ENCODE measurements at regions not wholly inside any gene's neighbourhood (a gene's known extent, or its start where the extent isn't known, plus 50 kb on each side); places are given as distances from the start of the nearest gene placed in this dataset.

- Mint-ChIP-seq H3K4me3 (no peak overlapping the region), H3K27me3 (no peaks in the 10 kb centered on the region), H3K36me3 (no peaks in the 10 kb centered on the region), H3K4me1 (no peaks in the 10 kb centered on the region), H3K27ac (no peak overlapping the region), H3K9me3 (peaks cover 0 to 14% (median 7%) of the 10 kb centered on the region in 3 donors)
- Histone ChIP-seq H3K4me3 (ENCODE audit: control insufficient read depth in 1 of 2, extremely low read depth in 1 of 2, low read length in 1 of 2) (no peak overlapping the region), H3K4me1 (ENCODE audit: control insufficient read depth in 1 of 2, extremely low read depth in 1 of 2, insufficient read depth in 2 of 2, low read length in 2 of 2) (no peaks in the 10 kb centered on the region), H3K27me3 (replicated peaks in 1 of 2; ENCODE audit: control insufficient read depth in 2 of 2, extremely low read depth in 1 of 2, insufficient read depth in 2 of 2, low read length in 1 of 2) (no peaks in the 10 kb centered on the region), H3K36me3 (ENCODE audit: control insufficient read depth in 2 of 2, extremely low read depth in 1 of 2, insufficient read depth in 1 of 2, low read length in 1 of 2) (no peaks in the 10 kb centered on the region), H3K27ac (ENCODE audit: low read length) (no peak overlapping the region), H3K9me3 (no peaks in the 10 kb centered on the region)
- WGBS (ENCODE audit: insufficient coverage), result no CpG with 5 or more reads among the region's 4 CpGs
- ATAC-seq (replicated peaks in 1 of 4), result no peak
- ChIA-PET POLR2A (no interaction called here), CTCF (no interaction called here)
- no peak for DNase-seq
Measured at GRCh38 chr12:77555074-77555473, 275.6 kb upstream of the NAV3 start.

DNA sequence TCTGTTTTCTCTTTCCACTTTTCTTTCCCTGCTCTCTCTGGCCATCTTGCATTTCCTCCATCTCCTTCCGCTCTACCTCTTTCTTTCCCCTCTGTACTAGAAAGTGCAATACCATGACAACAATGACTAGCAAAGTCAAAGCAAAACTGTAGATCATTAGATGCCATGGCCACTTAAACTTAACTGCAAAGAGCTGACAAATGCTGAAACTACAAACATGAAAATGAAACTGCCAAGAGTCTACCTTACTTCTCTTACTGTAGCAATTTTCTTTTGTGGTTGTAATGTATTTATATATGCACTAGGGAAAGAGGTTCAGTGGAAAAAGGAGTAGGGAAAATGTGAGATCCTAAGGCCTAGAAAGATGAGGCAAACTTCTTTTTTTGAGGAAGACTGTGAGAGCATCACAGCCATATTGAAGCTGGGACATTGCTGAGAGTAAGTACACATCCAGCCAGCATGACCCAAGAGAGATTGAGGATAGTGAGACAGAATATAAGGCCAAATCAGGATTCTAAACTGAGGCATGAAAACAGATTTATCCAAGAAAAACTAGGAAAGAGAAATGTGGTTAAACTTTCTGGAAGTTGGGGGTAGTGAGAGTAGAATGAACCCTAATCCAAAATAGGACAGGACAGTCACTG is 276.6 kb upstream of the NAV3 start:
- CTCF ChIA-PET, result no interaction called here
- POLR2A ChIA-PET, result no interaction called here

DNA sequence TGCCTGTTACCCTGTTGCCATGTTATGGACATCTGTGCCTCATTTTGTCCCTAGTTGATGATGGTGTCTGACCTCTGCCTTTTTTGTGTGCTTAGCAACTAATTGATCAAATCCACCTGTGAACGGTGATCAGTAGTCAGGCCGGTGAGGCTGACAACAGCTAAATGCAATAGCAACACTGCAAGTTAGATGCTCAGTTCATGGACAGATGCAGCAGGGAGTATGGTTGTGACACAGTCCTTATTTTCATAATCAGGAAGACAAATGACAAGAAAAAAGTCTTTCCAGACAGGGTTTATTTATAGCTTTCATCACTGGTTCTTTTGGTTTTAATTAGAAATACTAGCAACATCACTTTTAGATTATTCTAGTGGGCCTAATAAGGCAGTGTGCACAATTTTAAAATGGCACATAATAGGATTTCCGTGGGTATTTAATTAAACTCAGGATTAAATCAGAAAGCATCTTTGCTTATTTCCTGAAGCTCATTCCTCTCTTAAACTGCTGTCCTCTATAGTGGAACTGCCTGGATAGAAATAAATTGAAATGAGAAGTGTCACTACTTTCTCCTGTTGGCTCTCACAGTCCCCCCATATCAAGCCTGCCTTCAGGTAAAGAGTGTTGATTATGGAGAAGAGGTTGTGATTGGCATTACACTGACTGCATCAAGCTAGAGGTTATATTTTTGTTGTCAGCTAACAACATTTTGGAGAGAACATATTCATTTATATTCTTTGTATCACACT is 281.1 kb upstream of the NAV3 start:
- Histone ChIP-seq H3K36me3 (ENCODE audit: control insufficient read depth in 2 of 2, extremely low read depth in 1 of 2, insufficient read depth in 1 of 2, low read length in 1 of 2) (no peaks in the 10 kb centered on the region), H3K4me1 (ENCODE audit: control insufficient read depth in 1 of 2, extremely low read depth in 1 of 2, insufficient read depth in 2 of 2, low read length in 2 of 2) (no peaks in the 10 kb centered on the region), H3K27ac (ENCODE audit: low read length) (no peak overlapping the region), H3K9me3 (no peaks in the 10 kb centered on the region), H3K4me3 (ENCODE audit: control insufficient read depth in 1 of 2, extremely low read depth in 1 of 2, low read length in 1 of 2) (no peak overlapping the region), H3K27me3 (replicated peaks in 1 of 2; ENCODE audit: control insufficient read depth in 2 of 2, extremely low read depth in 1 of 2, insufficient read depth in 2 of 2, low read length in 1 of 2) (no peaks in the 10 kb centered on the region)
- ChIA-PET POLR2A (no interaction called here), CTCF (no interaction called here)
- WGBS (ENCODE audit: insufficient coverage), result 100% methylated on average over 2 of the region's 3 CpGs
- H3K36me3 Mint-ChIP-seq, result no peaks in the 10 kb centered on the region
- no peaks in the 10 kb centered on the region for H3K27me3 Mint-ChIP-seq
- DNase-seq, result no peak
- peaks cover 2 to 10% (median 2%) of the 10 kb centered on the region in 3 donors for H3K9me3 Mint-ChIP-seq
- no peak for ATAC-seq (replicated peaks in 1 of 4)
- H3K27ac Mint-ChIP-seq, result no peak overlapping the region
- H3K4me1 Mint-ChIP-seq, result no peaks in the 10 kb centered on the region
- H3K4me3 Mint-ChIP-seq, result no peak overlapping the region

More for the DNA sequence above, 276.6 kb upstream of the NAV3 start:
- Histone ChIP-seq H3K9me3 (no peaks in the 10 kb centered on the region), H3K4me1 (ENCODE audit: control insufficient read depth in 1 of 2, extremely low read depth in 1 of 2, insufficient read depth in 2 of 2, low read length in 2 of 2) (no peaks in the 10 kb centered on the region), H3K4me3 (ENCODE audit: control insufficient read depth in 1 of 2, extremely low read depth in 1 of 2, low read length in 1 of 2) (no peak overlapping the region), H3K27ac (ENCODE audit: low read length) (no peak overlapping the region), H3K36me3 (ENCODE audit: control insufficient read depth in 2 of 2, extremely low read depth in 1 of 2, insufficient read depth in 1 of 2, low read length in 1 of 2) (no peaks in the 10 kb centered on the region), H3K27me3 (replicated peaks in 1 of 2; ENCODE audit: control insufficient read depth in 2 of 2, extremely low read depth in 1 of 2, insufficient read depth in 2 of 2, low read length in 1 of 2) (no peaks in the 10 kb centered on the region)
- no peaks in the 10 kb centered on the region for H3K27me3 Mint-ChIP-seq
- 67% methylated on average over 1 of the region's 1 CpG for WGBS (ENCODE audit: insufficient coverage)
- no peak for DNase-seq
- no peaks in the 10 kb centered on the region for H3K4me1 Mint-ChIP-seq
- peaks cover 0 to 17% (median 7%) of the 10 kb centered on the region in 3 donors for H3K9me3 Mint-ChIP-seq
- no peaks in the 10 kb centered on the region for H3K36me3 Mint-ChIP-seq
- H3K4me3 Mint-ChIP-seq, result no peak overlapping the region
- no peak overlapping the region for H3K27ac Mint-ChIP-seq
- no peak for ATAC-seq (replicated peaks in 1 of 4)

GRCh38 chr12:77548797-77549196 is 281.9 kb upstream of the NAV3 start:
- no peaks in the 10 kb centered on the region for H3K27me3 Mint-ChIP-seq
- H3K36me3 Mint-ChIP-seq, result no peaks in the 10 kb centered on the region
- ATAC-seq (replicated peaks in 1 of 4), result no peak
- H3K27ac Mint-ChIP-seq, result no peak overlapping the region
- Histone ChIP-seq H3K4me3 (ENCODE audit: control insufficient read depth in 1 of 2, extremely low read depth in 1 of 2, low read length in 1 of 2) (no peak overlapping the region), H3K36me3 (ENCODE audit: control insufficient read depth in 2 of 2, extremely low read depth in 1 of 2, insufficient read depth in 1 of 2, low read length in 1 of 2) (no peaks in the 10 kb centered on the region), H3K27ac (ENCODE audit: low read length) (no peak overlapping the region), H3K9me3 (no peaks in the 10 kb centered on the region), H3K4me1 (ENCODE audit: control insufficient read depth in 1 of 2, extremely low read depth in 1 of 2, insufficient read depth in 2 of 2, low read length in 2 of 2) (no peaks in the 10 kb centered on the region), H3K27me3 (replicated peaks in 1 of 2; ENCODE audit: control insufficient read depth in 2 of 2, extremely low read depth in 1 of 2, insufficient read depth in 2 of 2, low read length in 1 of 2) (no peaks in the 10 kb centered on the region)
- POLR2A ChIA-PET, result no interaction called here
- no CpG with 5 or more reads among the region's 1 CpG for WGBS (ENCODE audit: insufficient coverage)
- H3K9me3 Mint-ChIP-seq, result peaks cover 4 to 10% (median 10%) of the 10 kb centered on the region in 3 donors
- no peaks in the 10 kb centered on the region for H3K4me1 Mint-ChIP-seq
- no peak overlapping the region for H3K4me3 Mint-ChIP-seq
- CTCF ChIA-PET, result no interaction called here
- DNase-seq, result no peak

GRCh38 chr12:77540097-77540496 is 290.6 kb upstream of the NAV3 start:
- Mint-ChIP-seq H3K27me3 (no peaks in the 10 kb centered on the region), H3K4me3 (no peak overlapping the region)
- POLR2A ChIA-PET, result no interaction called here

DNA sequence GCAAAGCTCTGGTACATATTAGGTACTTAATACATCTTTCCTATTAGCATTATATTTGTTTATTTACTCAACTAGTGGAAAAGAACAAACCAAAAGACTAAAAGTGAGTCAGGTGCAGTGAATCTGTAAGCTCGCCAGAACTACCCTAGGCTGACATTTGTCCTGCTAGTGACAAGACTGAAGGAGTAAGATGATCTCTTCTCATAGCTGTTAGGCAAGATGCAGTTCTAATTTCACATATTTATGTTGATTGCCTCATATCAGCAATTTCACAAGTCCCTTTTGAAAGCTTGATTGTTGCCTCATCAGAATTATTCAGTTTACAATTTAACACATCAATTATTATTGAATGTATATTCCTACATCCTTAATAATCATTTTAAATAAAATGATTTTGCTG is 293.0 kb upstream of the NAV3 start:
- no peaks in the 10 kb centered on the region for H3K4me1 Mint-ChIP-seq
- H3K27ac Mint-ChIP-seq, result no peak overlapping the region
- H3K4me3 Mint-ChIP-seq, result no peak overlapping the region
- H3K9me3 Mint-ChIP-seq, result peaks cover 7 to 18% (median 10%) of the 10 kb centered on the region in 3 donors
- no peak for DNase-seq
- Histone ChIP-seq H3K4me1 (ENCODE audit: control insufficient read depth in 1 of 2, extremely low read depth in 1 of 2, insufficient read depth in 2 of 2, low read length in 2 of 2) (no peaks in the 10 kb centered on the region), H3K27ac (ENCODE audit: low read length) (no peak overlapping the region), H3K9me3 (no peaks in the 10 kb centered on the region), H3K4me3 (ENCODE audit: control insufficient read depth in 1 of 2, extremely low read depth in 1 of 2, low read length in 1 of 2) (no peak overlapping the region), H3K27me3 (replicated peaks in 1 of 2; ENCODE audit: control insufficient read depth in 2 of 2, extremely low read depth in 1 of 2, insufficient read depth in 2 of 2, low read length in 1 of 2) (no peaks in the 10 kb centered on the region), H3K36me3 (ENCODE audit: control insufficient read depth in 2 of 2, extremely low read depth in 1 of 2, insufficient read depth in 1 of 2, low read length in 1 of 2) (no peaks in the 10 kb centered on the region)
- no peaks in the 10 kb centered on the region for H3K27me3 Mint-ChIP-seq
- 50% methylated on average over 1 of the region's 1 CpG for WGBS (ENCODE audit: insufficient coverage)
- ChIA-PET POLR2A (no interaction called here), CTCF (no interaction called here)
- ATAC-seq (replicated peaks in 1 of 4), result no peak
- H3K36me3 Mint-ChIP-seq, result no peaks in the 10 kb centered on the region

More at GRCh38 chr12:77540097-77540496, 290.6 kb upstream of the NAV3 start:
- Mint-ChIP-seq H3K9me3 (peaks cover 8 to 31% (median 15%) of the 10 kb centered on the region in 3 donors), H3K4me1 (no peaks in the 10 kb centered on the region), H3K36me3 (no peaks in the 10 kb centered on the region), H3K27ac (no peak overlapping the region)
- ATAC-seq (replicated peaks in 1 of 4) (no peak), DNase-seq (no peak)
- WGBS (ENCODE audit: insufficient coverage), result no CpG with 5 or more reads among the region's 2 CpGs
- Histone ChIP-seq H3K4me3 (ENCODE audit: control insufficient read depth in 1 of 2, extremely low read depth in 1 of 2, low read length in 1 of 2) (no peak overlapping the region), H3K36me3 (ENCODE audit: control insufficient read depth in 2 of 2, extremely low read depth in 1 of 2, insufficient read depth in 1 of 2, low read length in 1 of 2) (no peaks in the 10 kb centered on the region), H3K27ac (ENCODE audit: low read length) (no peak overlapping the region), H3K27me3 (replicated peaks in 1 of 2; ENCODE audit: control insufficient read depth in 2 of 2, extremely low read depth in 1 of 2, insufficient read depth in 2 of 2, low read length in 1 of 2) (no peaks in the 10 kb centered on the region), H3K4me1 (ENCODE audit: control insufficient read depth in 1 of 2, extremely low read depth in 1 of 2, insufficient read depth in 2 of 2, low read length in 2 of 2) (no peaks in the 10 kb centered on the region), H3K9me3 (no peaks in the 10 kb centered on the region)
- CTCF ChIA-PET, result no interaction called here

Measured in T-cell (primary cell).